SU-DHL-6 (cell line): ENCODE measurements at regions not wholly inside any gene's neighbourhood (a gene's known extent, or its start where the extent isn't known, plus 50 kb on each side); places are given as distances from the start of the nearest gene placed in this dataset.

Experiments
- H2AFZ ChIP-seq: fragments of 200-600 bp; sonication (generic); 2 replicates; pipeline ENCODE4 v1.6.1; 2014; ENCODE audit warnings: low read depth, mild to moderate bottlenecking, moderate library complexity, mixed read lengths, antibody characterized with exemption, low read length; ENCODE audit not compliant: severe bottlenecking
- H3F3A ChIP-seq: fragments of 200-600 bp; shearing (Covaris generic); 2 replicates; pipeline ENCODE4 v1.6.0; 2016; ENCODE audit warnings: antibody characterized with exemption, mild to moderate bottlenecking; ENCODE audit not compliant: insufficient read depth
- H3K27ac ChIP-seq: fragments of 200-600 bp; sonication (generic); 2 replicates; pipeline ENCODE4 v1.5.1; 2016; ENCODE audit warnings: low read depth, mild to moderate bottlenecking, low read length, moderate library complexity, mixed read lengths
- H3K27me3 ChIP-seq: fragments of 200-600 bp; sonication (generic), shearing (Covaris generic); 2 replicates; pipeline ENCODE4 v1.6.0; 2014; ENCODE audit warnings: mild to moderate bottlenecking, low read length
- H3K36me3 ChIP-seq: fragments of 200-600 bp; sonication (generic); 2 replicates; pipeline ENCODE4 v1.6.1; 2014; ENCODE audit warnings: mild to moderate bottlenecking, low read length, mixed read lengths
- H3K4me2 ChIP-seq: fragments of 300-600, 200-600 bp; shearing (Covaris generic), sonication (generic); 2 replicates; pipeline ENCODE4 v1.6.0; 2014; ENCODE audit warnings: low read length, low read depth, mild to moderate bottlenecking; ENCODE audit not compliant: poor library complexity, severe bottlenecking
- H3K4me3 ChIP-seq: fragments of 200-600 bp; sonication (generic); 2 replicates; pipeline ENCODE4 v1.5.1; 2014; ENCODE audit warnings: antibody characterized with exemption, low read length, mild to moderate bottlenecking, mixed read lengths; ENCODE audit not compliant: insufficient read depth, poor library complexity, severe bottlenecking
- H3K79me2 ChIP-seq: fragments of 200-600 bp; sonication (generic); 2 replicates; pipeline ENCODE4 v1.6.1; 2014; ENCODE audit warnings: mild to moderate bottlenecking, low read length, moderate library complexity; ENCODE audit not compliant: insufficient read depth
- H3K9ac ChIP-seq: fragments of 200-600 bp; sonication (generic); 2 replicates; pipeline ENCODE4 v1.7.0; 2014; ENCODE audit warnings: mild to moderate bottlenecking, low read length
- H3K9me2 ChIP-seq: fragments of 200-600 bp; sonication (generic); replicated peaks from 2 replicates; pipeline ENCODE4 v1.6.1; 2014; ENCODE audit warnings: low read length; ENCODE audit not compliant: insufficient read depth
- H3K9me3 ChIP-seq: fragments of 200-600 bp; sonication (generic); 2 replicates; pipeline ENCODE4 v1.6.1; 2014; ENCODE audit warnings: low read length, mixed read lengths; ENCODE audit not compliant: insufficient read depth
- H4K20me1 ChIP-seq: fragments of 200-600 bp; sonication (generic); 2 replicates; pipeline ENCODE4 v1.6.1; 2014; ENCODE audit warnings: low read depth, mild to moderate bottlenecking, antibody characterized with exemption, low read length, moderate library complexity, mixed read lengths
- CTCF ChIP-seq: fragments of 200-600 bp; sonication (generic); IDR thresholded peaks from one replicate; pipeline ENCODE4 v1.5.1; 2017; ENCODE audit warnings: antibody characterized with exemption, mild to moderate bottlenecking, low read length, moderate library complexity; ENCODE audit not compliant: insufficient read depth, poor library complexity, severe bottlenecking
- EZH2phosphoT487 ChIP-seq: fragments of 200-600 bp; sonication (generic), shearing (Covaris generic); conservative IDR thresholded peaks from 2 replicates; pipeline ENCODE4 v1.6.1; 2018; ENCODE audit warnings: mild to moderate bottlenecking, antibody characterized with exemption, low read length, moderate library complexity, mixed read lengths

- Histone ChIP-seq H3K4me2 (no peak overlapping the region), H3K4me3 (no peak overlapping the region), H3K9me3 (no peaks in the 10 kb centered on the region), H3K27me3 (no peaks in the 10 kb centered on the region), H4K20me1 (no peaks in the 10 kb centered on the region), H3K9me2 (no peaks in the 10 kb centered on the region), H3K36me3 (no peaks in the 10 kb centered on the region), H2AFZ (no peak overlapping the region), H3F3A (no peaks in the 10 kb centered on the region), H3K27ac (no peak overlapping the region), H3K9ac (no peak overlapping the region), H3K79me2 (no peaks in the 10 kb centered on the region)
- TF ChIP-seq EZH2phosphoT487 (no peak), CTCF (no peak)
These were observed 57.1 kb upstream of the TLE3 start for GRCh38 chr15:70154718-70155347.

GRCh38 chr15:70153921-70154717 lies 56.4 kb upstream of the TLE3 start:
- Histone ChIP-seq H3K36me3 (no peaks in the 10 kb centered on the region), H3K9me3 (no peaks in the 10 kb centered on the region), H4K20me1 (no peaks in the 10 kb centered on the region), H3K27ac (no peak overlapping the region), H3K4me2 (no peak overlapping the region), H3K4me3 (no peak overlapping the region), H2AFZ (no peak overlapping the region), H3K9me2 (no peaks in the 10 kb centered on the region), H3K9ac (no peak overlapping the region), H3K79me2 (no peaks in the 10 kb centered on the region), H3F3A (no peaks in the 10 kb centered on the region), H3K27me3 (no peaks in the 10 kb centered on the region)
- TF ChIP-seq EZH2phosphoT487 (no peak), CTCF (no peak)

- H3K4me3 ChIP-seq = no peak overlapping the region
- H3K36me3 ChIP-seq = no peaks in the 10 kb centered on the region
- no peaks in the 10 kb centered on the region for H3F3A ChIP-seq
- H2AFZ ChIP-seq = no peak overlapping the region
- no peak overlapping the region for H3K27ac ChIP-seq
- H3K27me3 ChIP-seq = no peaks in the 10 kb centered on the region
- no peaks in the 10 kb centered on the region for H3K9me2 ChIP-seq
- no peak for TF ChIP-seq CTCF
- TF ChIP-seq EZH2phosphoT487 = no peak
- no peaks in the 10 kb centered on the region for H3K79me2 ChIP-seq
- H3K9me3 ChIP-seq = no peaks in the 10 kb centered on the region
- H3K4me2 ChIP-seq = no peak overlapping the region
- no peak overlapping the region for H3K9ac ChIP-seq
- no peaks in the 10 kb centered on the region for H4K20me1 ChIP-seq
These were observed 54.4 kb upstream of the TLE3 start for GRCh38 chr15:70152070-70152480.
